Activated B cell treated with CpG ODN at 0.5 μM for 24 hours (primary cell): ENCODE measurements at regions not wholly inside any gene's neighbourhood (a gene's known extent, or its start where the extent isn't known, plus 50 kb on each side); places are given as distances from the start of the nearest gene placed in this dataset.

ENCODE experiments used
- ATAC-seq: fragments of 200-7000 bp; cut with Tn5 transposase; one replicate; pipeline ENCODE4 v1.10.0; 2021; ENCODE audit warnings: low read depth, mild to moderate bottlenecking, moderate library complexity
- CTCF ChIA-PET: fragments of 350-600 bp; sonication (Branson Sonifier 250); formaldehyde crosslinking; loops from one replicate; lab custom pipeline; 2021; ENCODE audit warnings: antibody characterized with exemption; lab: Charles Lee
- POLR2A ChIA-PET: fragments of 350-600 bp; sonication (Branson Sonifier 250); formaldehyde crosslinking; loops from one replicate; lab custom pipeline; 2021; ENCODE audit warnings: antibody characterized with exemption; lab: Charles Lee
- DNase-seq: peaks from one replicate; pipeline ENCODE4 v3.0.0; 2022
- H3K27ac Mint-ChIP-seq: one replicate; pipeline ENCODE4 v1.8.0; 2020; ENCODE audit warnings: mixed read lengths
- H3K27me3 Mint-ChIP-seq: one replicate; pipeline ENCODE4 v1.8.0; 2021; ENCODE audit warnings: mixed read lengths
- H3K36me3 Mint-ChIP-seq: one replicate; pipeline ENCODE4 v1.8.0; 2021; ENCODE audit warnings: low read depth, mixed read lengths
- H3K4me1 Mint-ChIP-seq: one replicate; pipeline ENCODE4 v1.8.0; 2021; ENCODE audit warnings: mixed read lengths
- H3K4me3 Mint-ChIP-seq: one replicate; pipeline ENCODE4 v1.8.0; 2020; ENCODE audit warnings: mild to moderate bottlenecking, mixed read lengths
- H3K9me3 Mint-ChIP-seq: one replicate; pipeline ENCODE4 v1.8.0; 2020; ENCODE audit warnings: mixed read lengths
- CTCF ChIP-seq: fragments of 200-600 bp; IDR thresholded peaks from one replicate; pipeline ENCODE4 v1.8.0; 2022; ENCODE audit warnings: antibody characterized with exemption, mild to moderate bottlenecking
- intact Hi-C: fragments of 100-400 bp; cut with micrococcal nuclease; formaldehyde crosslinking; loops from one replicate; pipeline ENCODE4 v1.15.1; 2024

DNA sequence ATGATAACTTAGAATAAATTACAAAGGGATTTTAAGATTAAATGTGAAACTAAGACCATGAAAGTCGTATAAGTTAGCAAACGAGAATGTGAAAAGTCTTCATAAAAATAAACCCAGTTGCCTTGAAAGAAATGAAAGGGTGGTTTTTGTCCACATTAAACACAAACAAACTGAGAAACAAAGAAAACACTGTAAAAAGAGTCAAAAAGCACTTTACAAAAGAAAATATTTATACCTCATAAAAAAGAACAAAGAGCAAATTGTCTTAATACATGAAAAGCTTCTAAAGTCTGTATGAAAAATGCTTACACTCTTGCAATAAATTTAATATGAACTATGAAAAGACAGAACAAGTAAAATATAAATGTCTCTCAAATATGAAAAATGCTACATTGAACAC lies 865.9 kb upstream of the CADM2 start:
- ChIA-PET CTCF (no interaction called here), POLR2A (no interaction called here)
- no peak for TF ChIP-seq CTCF
- Mint-ChIP-seq H3K36me3 (no peaks in the 10 kb centered on the region), H3K4me3 (no peak overlapping the region), H3K27ac (no peak overlapping the region), H3K4me1 (no peaks in the 10 kb centered on the region), H3K9me3 (peaks cover 3% of the 10 kb centered on the region), H3K27me3 (no peaks in the 10 kb centered on the region)
- ATAC-seq (no peak), DNase-seq (no peak)
- intact Hi-C loops = no loop called here

GRCh38 chr3:84096188-84096587 lies 862.6 kb upstream of the CADM2 start:
- no peak for ATAC-seq
- no peak for DNase-seq
- no peak overlapping the region for H3K4me3 Mint-ChIP-seq

GRCh38 chr3:84100861-84101260 lies 857.9 kb upstream of the CADM2 start:
- Mint-ChIP-seq H3K27me3 (no peaks in the 10 kb centered on the region), H3K4me1 (no peaks in the 10 kb centered on the region), H3K27ac (no peak overlapping the region), H3K4me3 (no peak overlapping the region), H3K36me3 (no peaks in the 10 kb centered on the region), H3K9me3 (no peaks in the 10 kb centered on the region)
- ATAC-seq (no peak), DNase-seq (no peak)
- no peak for TF ChIP-seq CTCF
- ChIA-PET CTCF (no interaction called here), POLR2A (no interaction called here)
- intact Hi-C loops = no loop called here

More at GRCh38 chr3:84096188-84096587, 862.6 kb upstream of the CADM2 start:
- Mint-ChIP-seq H3K4me1 (no peaks in the 10 kb centered on the region), H3K27me3 (no peaks in the 10 kb centered on the region), H3K9me3 (no peaks in the 10 kb centered on the region), H3K36me3 (no peaks in the 10 kb centered on the region), H3K27ac (no peak overlapping the region)
- intact Hi-C loops = no loop called here
- CTCF ChIA-PET = no interaction called here
- POLR2A ChIA-PET = no interaction called here
- TF ChIP-seq CTCF = no peak

DNA sequence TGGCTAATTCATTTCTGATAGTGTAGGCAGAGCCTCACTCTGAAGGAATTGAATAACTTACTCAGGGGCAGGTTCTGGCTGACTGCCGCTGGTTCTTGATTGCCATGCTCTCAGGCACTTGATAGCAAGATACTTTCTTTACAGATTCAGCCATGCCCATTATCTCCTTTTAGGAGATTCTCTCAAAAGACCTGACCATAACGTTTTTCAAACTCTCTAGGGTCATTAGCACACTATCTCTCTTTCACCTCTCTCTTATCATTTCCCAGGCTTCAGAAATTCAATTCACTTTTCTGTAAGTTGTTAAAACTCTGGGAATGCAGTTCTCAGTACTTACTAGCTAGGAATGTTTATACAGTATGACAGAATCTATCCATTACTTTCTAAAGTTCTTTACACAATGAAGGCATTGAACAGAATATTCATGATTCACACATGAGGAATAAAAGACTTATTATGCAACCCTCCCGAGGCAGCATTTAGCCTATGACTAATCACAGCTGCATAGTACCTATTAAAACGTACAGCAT lies 850.3 kb upstream of the CADM2 start:
- TF ChIP-seq CTCF = no peak
- intact Hi-C loops = no loop called here
- Mint-ChIP-seq H3K36me3 (no peaks in the 10 kb centered on the region), H3K27ac (no peak overlapping the region), H3K4me3 (no peak overlapping the region), H3K4me1 (no peaks in the 10 kb centered on the region), H3K27me3 (no peaks in the 10 kb centered on the region), H3K9me3 (peaks cover 3% of the 10 kb centered on the region)
- ChIA-PET CTCF (no interaction called here), POLR2A (no interaction called here)
- DNase-seq = no peak
- ATAC-seq = no peak

- H3K4me1 Mint-ChIP-seq = no peaks in the 10 kb centered on the region
- ATAC-seq (no peak), DNase-seq (no peak)
- H3K27me3 Mint-ChIP-seq = no peaks in the 10 kb centered on the region
- H3K4me3 Mint-ChIP-seq = no peak overlapping the region
- no peaks in the 10 kb centered on the region for H3K36me3 Mint-ChIP-seq
- TF ChIP-seq CTCF = no peak
- intact Hi-C loops = no loop called here
- ChIA-PET CTCF (no interaction called here), POLR2A (no interaction called here)
- no peak overlapping the region for H3K27ac Mint-ChIP-seq
- peaks cover 3% of the 10 kb centered on the region for H3K9me3 Mint-ChIP-seq
Observed at GRCh38 chr3:84109911-84110310, 848.9 kb upstream of the CADM2 start.
